SK-N-SH treated with all-trans-retinoic acid at 6 μM for 48 hours (cell line): ENCODE measurements at regions not wholly inside any gene's neighbourhood (a gene's known extent, or its start where the extent isn't known, plus 50 kb on each side); places are given as distances from the start of the nearest gene placed in this dataset.

Experiments used
- ZC3H10 ChIP-seq: fragments of 250-450 bp; sonication (Bioruptor Pico); IDR thresholded peaks from 2 replicates; pipeline ENCODE4 v1.5.1; 2021; ENCODE audit warnings: mild to moderate bottlenecking, moderate library complexity
- TF ChIP-seq, protein P1 (sequence below): fragments of 250-450 bp; sonication (Bioruptor Pico); IDR thresholded peaks from 2 replicates; pipeline ENCODE4 v1.5.1; 2020; ENCODE audit warnings: low read depth, mild to moderate bottlenecking, moderate library complexity

GRCh38 chr18:42582266-42582665, 533.2 kb downstream of the RIT2 start:
- TF ChIP-seq, protein P1, sequence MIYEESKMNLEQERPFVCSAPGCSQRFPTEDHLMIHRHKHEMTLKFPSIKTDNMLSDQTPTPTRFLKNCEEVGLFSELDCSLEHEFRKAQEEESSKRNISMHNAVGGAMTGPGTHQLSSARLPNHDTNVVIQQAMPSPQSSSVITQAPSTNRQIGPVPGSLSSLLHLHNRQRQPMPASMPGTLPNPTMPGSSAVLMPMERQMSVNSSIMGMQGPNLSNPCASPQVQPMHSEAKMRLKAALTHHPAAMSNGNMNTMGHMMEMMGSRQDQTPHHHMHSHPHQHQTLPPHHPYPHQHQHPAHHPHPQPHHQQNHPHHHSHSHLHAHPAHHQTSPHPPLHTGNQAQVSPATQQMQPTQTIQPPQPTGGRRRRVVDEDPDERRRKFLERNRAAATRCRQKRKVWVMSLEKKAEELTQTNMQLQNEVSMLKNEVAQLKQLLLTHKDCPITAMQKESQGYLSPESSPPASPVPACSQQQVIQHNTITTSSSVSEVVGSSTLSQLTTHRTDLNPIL (CRISPR knock-in tag): no peak
- no peak for TF ChIP-seq ZC3H10
